SK-N-SH (cell line): ENCODE measurements at regions not wholly inside any gene's neighbourhood (a gene's known extent, or its start where the extent isn't known, plus 50 kb on each side); places are given as distances from the start of the nearest gene placed in this dataset.

ENCODE experiments used
- CTCF ChIP-seq: fragments of 200-600 bp; sonication (generic); IDR thresholded peaks from 2 replicates; pipeline ENCODE4 v1.6.1; 2017; ENCODE audit warnings: antibody characterized with exemption, mild to moderate bottlenecking, moderate library complexity
- EP300 ChIP-seq, 2 experiments: IDR thresholded peaks; 2 replicates each; pipeline versions ENCODE4 v1.4.0 to v1.6.1; 2012; ENCODE audit warnings: borderline replicate concordance in 1 of 2, low read depth in 1 of 2, low read length in 1 of 2
- EZH2phosphoT487 ChIP-seq: fragments of 200-600 bp; sonication (generic); IDR thresholded peaks from 2 replicates; pipeline ENCODE4 v1.6.1; 2017; ENCODE audit warnings: low read depth, mixed run types, mild to moderate bottlenecking, antibody characterized with exemption, moderate library complexity, borderline replicate concordance
- MXI1 ChIP-seq: IDR thresholded peaks from 2 replicates; pipeline ENCODE4 v1.6.1; 2012; ENCODE audit warnings: mild to moderate bottlenecking, low read depth, low read length, improper control_type of control experiment
- RFX5 ChIP-seq: IDR thresholded peaks from 2 replicates; pipeline ENCODE4 v1.6.1; 2012; ENCODE audit warnings: mild to moderate bottlenecking, improper control_type of control experiment, low read length
- TAF1 ChIP-seq: IDR thresholded peaks from 2 replicates; pipeline ENCODE4 v1.6.1; 2012; ENCODE audit warnings: low read depth, mild to moderate bottlenecking, low read length, moderate library complexity, borderline replicate concordance
- TCF12 ChIP-seq: IDR thresholded peaks from 2 replicates; pipeline ENCODE4 v1.4.0; 2012
- TF ChIP-seq, protein P1 (sequence below): IDR thresholded peaks from 2 replicates; pipeline ENCODE4 v1.6.1; 2012; ENCODE audit warnings: mild to moderate bottlenecking, low read depth, low read length, moderate library complexity

DNA sequence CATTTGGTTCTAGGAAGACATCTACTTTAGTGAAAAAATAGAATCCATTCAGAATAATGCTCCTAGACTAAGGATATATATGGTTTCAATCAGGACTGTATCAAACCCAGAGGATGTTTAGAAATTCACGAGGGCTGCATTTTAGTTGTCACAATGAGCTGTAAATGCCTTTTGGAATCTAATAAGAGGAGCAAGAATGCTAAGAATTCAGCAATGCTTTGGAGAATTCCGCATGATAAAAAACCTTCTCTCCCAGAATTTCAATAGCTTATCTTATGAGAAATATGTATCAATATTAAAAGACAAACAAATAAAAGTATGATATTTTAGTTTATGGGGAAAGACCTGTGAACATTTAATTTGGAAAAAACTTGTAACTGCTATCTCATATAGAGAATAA is 885.1 kb downstream of the ZPLD1 start:
- TF ChIP-seq EZH2phosphoT487 (no peak), TCF12 (no peak), CTCF (no peak), EP300 (IDR thresholded peaks at IDR 0.05; ENCODE audit: borderline replicate concordance in 1 of 2, low read depth in 1 of 2, low read length in 1 of 2) (no peak), RFX5 (no peak), MXI1 (no peak), TAF1 (no peak)
- TF ChIP-seq, protein P1, sequence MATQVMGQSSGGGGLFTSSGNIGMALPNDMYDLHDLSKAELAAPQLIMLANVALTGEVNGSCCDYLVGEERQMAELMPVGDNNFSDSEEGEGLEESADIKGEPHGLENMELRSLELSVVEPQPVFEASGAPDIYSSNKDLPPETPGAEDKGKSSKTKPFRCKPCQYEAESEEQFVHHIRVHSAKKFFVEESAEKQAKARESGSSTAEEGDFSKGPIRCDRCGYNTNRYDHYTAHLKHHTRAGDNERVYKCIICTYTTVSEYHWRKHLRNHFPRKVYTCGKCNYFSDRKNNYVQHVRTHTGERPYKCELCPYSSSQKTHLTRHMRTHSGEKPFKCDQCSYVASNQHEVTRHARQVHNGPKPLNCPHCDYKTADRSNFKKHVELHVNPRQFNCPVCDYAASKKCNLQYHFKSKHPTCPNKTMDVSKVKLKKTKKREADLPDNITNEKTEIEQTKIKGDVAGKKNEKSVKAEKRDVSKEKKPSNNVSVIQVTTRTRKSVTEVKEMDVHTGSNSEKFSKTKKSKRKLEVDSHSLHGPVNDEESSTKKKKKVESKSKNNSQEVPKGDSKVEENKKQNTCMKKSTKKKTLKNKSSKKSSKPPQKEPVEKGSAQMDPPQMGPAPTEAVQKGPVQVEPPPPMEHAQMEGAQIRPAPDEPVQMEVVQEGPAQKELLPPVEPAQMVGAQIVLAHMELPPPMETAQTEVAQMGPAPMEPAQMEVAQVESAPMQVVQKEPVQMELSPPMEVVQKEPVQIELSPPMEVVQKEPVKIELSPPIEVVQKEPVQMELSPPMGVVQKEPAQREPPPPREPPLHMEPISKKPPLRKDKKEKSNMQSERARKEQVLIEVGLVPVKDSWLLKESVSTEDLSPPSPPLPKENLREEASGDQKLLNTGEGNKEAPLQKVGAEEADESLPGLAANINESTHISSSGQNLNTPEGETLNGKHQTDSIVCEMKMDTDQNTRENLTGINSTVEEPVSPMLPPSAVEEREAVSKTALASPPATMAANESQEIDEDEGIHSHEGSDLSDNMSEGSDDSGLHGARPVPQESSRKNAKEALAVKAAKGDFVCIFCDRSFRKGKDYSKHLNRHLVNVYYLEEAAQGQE, result no peak
